ENCODE measurements at regions not wholly inside any gene's neighbourhood (a gene's known extent, or its start where the extent isn't known, plus 50 kb on each side); places are given as distances from the start of the nearest gene placed in this dataset.
"Not testable (repeated sequence)": the region's sequence is repeated elsewhere in the genome, so short reads cannot be mapped to it uniquely, and the experiment has no call there.

DNA sequence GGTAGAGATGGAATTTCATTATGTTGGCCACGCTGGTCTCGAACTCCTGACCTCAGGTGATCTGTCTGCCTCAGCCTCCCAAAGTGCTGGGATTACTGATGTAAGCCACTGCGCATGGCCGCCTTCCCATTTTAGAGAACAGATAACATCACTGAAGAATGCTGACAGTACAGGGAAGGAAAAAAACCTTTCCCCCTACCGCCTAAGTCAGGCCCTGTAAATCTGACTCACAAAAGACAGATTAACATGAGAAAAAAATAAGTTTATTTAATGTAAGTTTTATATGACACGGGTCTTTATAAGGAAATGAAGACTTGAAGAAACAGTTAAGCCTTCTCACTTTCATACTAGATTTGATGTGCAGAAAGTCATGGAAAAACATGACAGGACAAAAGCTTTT, 227.2 kb upstream of the ZNF608 start:
- Histone ChIP-seq H3K9me3 (no peaks in the 10 kb centered on the region), H3K27me3 (ENCODE audit: low read depth) (no peaks in the 10 kb centered on the region), H3K4me1 (peaks cover 20% of the 10 kb centered on the region), H3K36me3 (replicated peaks) (no peaks in the 10 kb centered on the region), H3K4me3 (no peak overlapping the region)
- peak; percentile 80 to 98 for DNase-seq (ENCODE audit: low spot score in 2 of 2)
- in situ Hi-C loops (cut with MboI; ENCODE audit: low sequenced_read_pairs): no loop called here

- Histone ChIP-seq H3K4me1 (peaks cover 40% of the 10 kb centered on the region), H3K36me3 (replicated peaks) (no peaks in the 10 kb centered on the region), H3K27me3 (ENCODE audit: low read depth) (no peaks in the 10 kb centered on the region), H3K4me3 (no peak overlapping the region), H3K9me3 (no peaks in the 10 kb centered on the region)
- DNase-seq (ENCODE audit: low spot score in 2 of 2): no peak
- in situ Hi-C loops (cut with MboI; ENCODE audit: low sequenced_read_pairs): no loop called here
Observed at GRCh38 chr5:124976086-124976485, 229.6 kb upstream of the ZNF608 start.

DNA sequence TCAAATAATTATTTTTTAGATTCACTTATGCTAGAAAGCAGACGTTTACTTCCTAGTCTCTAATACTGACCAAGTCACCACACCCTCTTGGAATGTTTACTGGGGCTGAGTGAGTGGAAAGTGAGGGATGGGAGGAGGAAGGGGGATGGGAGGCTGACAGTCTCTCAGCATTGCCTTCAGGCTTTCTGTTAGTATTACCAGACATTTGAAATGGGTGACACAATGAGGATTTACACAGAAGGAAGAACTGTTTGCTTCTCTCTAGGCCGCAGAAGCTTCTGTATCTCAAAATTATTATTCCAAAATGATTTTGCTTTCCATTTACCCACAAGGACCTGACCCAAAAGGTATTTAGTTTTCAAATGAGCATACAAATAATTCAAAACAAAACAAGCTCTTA, 232.8 kb upstream of the ZNF608 start:
- in situ Hi-C loops (cut with MboI; ENCODE audit: low sequenced_read_pairs): no loop called here
- H3K9me3 ChIP-seq: no peaks in the 10 kb centered on the region
- peaks cover 27% of the 10 kb centered on the region for H3K4me1 ChIP-seq
- H3K36me3 ChIP-seq (replicated peaks): no peaks in the 10 kb centered on the region
- H3K27me3 ChIP-seq (ENCODE audit: low read depth): no peaks in the 10 kb centered on the region; the same call in 1 of the 2 replicates
- no peak overlapping the region for H3K4me3 ChIP-seq
- DNase-seq (ENCODE audit: low spot score in 2 of 2): peak; percentile 64 to 68

- peak; percentile 89 to 96 for DNase-seq (ENCODE audit: low spot score in 2 of 2)
- Histone ChIP-seq H3K4me1 (peaks cover 26% of the 10 kb centered on the region), H3K4me3 (no peak overlapping the region)
Observed at GRCh38 chr5:124980163-124980941, 233.9 kb upstream of the ZNF608 start.

GRCh38 chr5:124981901-124982300, 235.5 kb upstream of the ZNF608 start:
- DNase-seq (ENCODE audit: low spot score in 2 of 2): no peak
- Histone ChIP-seq H3K4me3 (no peak overlapping the region), H3K27me3 (ENCODE audit: low read depth) (no peaks in the 10 kb centered on the region; the same call in 1 of the 2 replicates), H3K9me3 (no peaks in the 10 kb centered on the region), H3K4me1 (peaks cover 26% of the 10 kb centered on the region), H3K36me3 (replicated peaks) (no peaks in the 10 kb centered on the region)
- in situ Hi-C loops (cut with MboI; ENCODE audit: low sequenced_read_pairs): no loop called here

More at GRCh38 chr5:124980163-124980941, 233.9 kb upstream of the ZNF608 start:
- H3K36me3 ChIP-seq (replicated peaks): no peaks in the 10 kb centered on the region
- in situ Hi-C loops (cut with MboI; ENCODE audit: low sequenced_read_pairs): no loop called here
- no peaks in the 10 kb centered on the region for H3K9me3 ChIP-seq
- H3K27me3 ChIP-seq (ENCODE audit: low read depth): no peaks in the 10 kb centered on the region; the same call in 1 of the 2 replicates

- no peaks in the 10 kb centered on the region for H3K36me3 ChIP-seq (replicated peaks)
- no peaks in the 10 kb centered on the region for H3K9me3 ChIP-seq
- no peak overlapping the region for H3K4me3 ChIP-seq
- no peaks in the 10 kb centered on the region; the same call in 1 of the 2 replicates for H3K27me3 ChIP-seq (ENCODE audit: low read depth)
- in situ Hi-C loops (cut with MboI; ENCODE audit: low sequenced_read_pairs): no loop called here
- no peak for DNase-seq (ENCODE audit: low spot score in 2 of 2)
- peaks cover 4% of the 10 kb centered on the region for H3K4me1 ChIP-seq
Observed at GRCh38 chr5:124986170-124986569, 239.7 kb upstream of the ZNF608 start.

GRCh38 chr5:124986667-124987066, 240.2 kb upstream of the ZNF608 start:
- Histone ChIP-seq H3K36me3 (replicated peaks) (no peaks in the 10 kb centered on the region), H3K4me1 (peaks cover 2% of the 10 kb centered on the region), H3K27me3 (ENCODE audit: low read depth) (no peaks in the 10 kb centered on the region; the same call in 1 of the 2 replicates), H3K4me3 (no peak overlapping the region), H3K9me3 (no peaks in the 10 kb centered on the region)
- DNase-seq (ENCODE audit: low spot score in 2 of 2): no peak
- in situ Hi-C loops (cut with MboI; ENCODE audit: low sequenced_read_pairs): no loop called here

- H3K36me3 ChIP-seq (replicated peaks); H3K9me3 ChIP-seq; H3K4me3 ChIP-seq; DNase-seq (ENCODE audit: low spot score in 2 of 2); in situ Hi-C loops (cut with MboI; ENCODE audit: low sequenced_read_pairs); H3K4me1 ChIP-seq; H3K27me3 ChIP-seq (ENCODE audit: low read depth): not testable (repeated sequence)
Observed at GRCh38 chr5:124987786-124988185, 241.3 kb upstream of the ZNF608 start.

GRCh38 chr5:124990723-124991122, 244.3 kb upstream of the ZNF608 start:
- H3K9me3 ChIP-seq: no peaks in the 10 kb centered on the region
- peaks cover 9% of the 10 kb centered on the region for H3K4me1 ChIP-seq
- no peaks in the 10 kb centered on the region for H3K36me3 ChIP-seq (replicated peaks)
- no peak for DNase-seq (ENCODE audit: low spot score in 2 of 2)
- H3K4me3 ChIP-seq: no peak overlapping the region
- no peaks in the 10 kb centered on the region for H3K27me3 ChIP-seq (ENCODE audit: low read depth)
- in situ Hi-C loops (cut with MboI; ENCODE audit: low sequenced_read_pairs): no loop called here

DNA sequence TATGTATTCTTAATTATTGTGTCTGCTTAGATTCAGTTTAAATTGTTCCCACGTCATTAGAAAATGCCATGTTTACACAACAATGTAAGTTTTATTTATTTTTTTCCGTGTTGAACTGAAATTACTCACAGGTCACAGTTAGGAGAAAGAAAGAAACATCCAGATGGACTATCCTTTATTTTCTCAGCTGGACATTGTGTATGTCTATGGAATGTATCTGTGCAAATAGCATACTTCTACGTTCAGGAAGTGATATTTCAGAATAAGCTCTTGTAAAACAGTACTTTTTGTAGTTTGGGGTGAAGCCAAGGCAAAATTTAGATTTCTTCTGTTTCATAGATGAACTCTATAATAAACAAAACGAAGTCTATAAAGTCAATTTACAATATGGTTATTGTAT, 249.0 kb upstream of the ZNF608 start:
- no peak for DNase-seq (ENCODE audit: low spot score in 2 of 2)
- Histone ChIP-seq H3K4me3 (no peak overlapping the region), H3K4me1 (peaks cover 29% of the 10 kb centered on the region), H3K27me3 (ENCODE audit: low read depth) (no peaks in the 10 kb centered on the region), H3K36me3 (replicated peaks) (no peaks in the 10 kb centered on the region), H3K9me3 (no peaks in the 10 kb centered on the region)
- in situ Hi-C loops (cut with MboI; ENCODE audit: low sequenced_read_pairs): no loop called here

DNA sequence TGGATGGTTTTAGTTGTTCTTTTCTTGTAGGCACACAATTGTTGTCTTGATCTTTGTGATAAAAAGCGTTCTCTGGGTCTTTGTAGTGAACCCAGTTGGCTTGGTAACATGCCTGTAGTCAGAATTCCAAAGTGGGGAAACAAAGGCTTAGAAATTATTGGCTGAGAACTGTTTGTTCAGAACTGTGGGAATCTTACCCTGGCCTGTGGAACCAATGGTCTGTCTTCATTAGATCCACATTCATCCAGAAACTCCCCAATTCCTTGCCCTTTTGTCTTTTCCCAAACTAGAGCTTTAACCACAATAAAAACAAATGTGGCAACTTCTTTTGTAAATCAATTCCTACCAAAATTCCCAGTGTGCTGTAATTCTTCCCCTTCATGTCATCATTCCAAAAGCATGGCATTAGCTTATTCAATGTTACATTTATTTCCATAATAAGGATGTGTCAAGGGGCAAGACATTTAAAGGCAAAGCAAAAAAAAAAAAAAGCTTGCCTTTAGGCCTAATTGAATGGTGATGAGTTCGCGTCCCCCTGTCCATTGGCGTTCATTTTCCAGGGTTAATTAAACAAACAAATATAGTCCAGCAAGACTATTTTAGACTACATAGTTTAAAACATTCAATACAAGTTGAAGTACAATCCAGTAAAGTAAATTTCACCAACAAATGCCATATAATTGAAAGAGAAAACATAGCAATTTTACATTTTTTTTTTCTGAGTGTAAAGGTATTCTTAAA, 249.8 kb upstream of the ZNF608 start:
- Histone ChIP-seq H3K36me3 (replicated peaks) (no peaks in the 10 kb centered on the region), H3K27me3 (ENCODE audit: low read depth) (no peaks in the 10 kb centered on the region), H3K4me1 (peaks cover 29% of the 10 kb centered on the region), H3K4me3 (no peak overlapping the region), H3K9me3 (no peaks in the 10 kb centered on the region)
- DNase-seq (ENCODE audit: low spot score in 2 of 2): peak; percentile 54 to 84
- in situ Hi-C loops (cut with MboI; ENCODE audit: low sequenced_read_pairs): no loop called here

GRCh38 chr5:124996764-124997077, 250.3 kb upstream of the ZNF608 start:
- peak; percentile 45 to 94 for DNase-seq (ENCODE audit: low spot score in 2 of 2)

DNA sequence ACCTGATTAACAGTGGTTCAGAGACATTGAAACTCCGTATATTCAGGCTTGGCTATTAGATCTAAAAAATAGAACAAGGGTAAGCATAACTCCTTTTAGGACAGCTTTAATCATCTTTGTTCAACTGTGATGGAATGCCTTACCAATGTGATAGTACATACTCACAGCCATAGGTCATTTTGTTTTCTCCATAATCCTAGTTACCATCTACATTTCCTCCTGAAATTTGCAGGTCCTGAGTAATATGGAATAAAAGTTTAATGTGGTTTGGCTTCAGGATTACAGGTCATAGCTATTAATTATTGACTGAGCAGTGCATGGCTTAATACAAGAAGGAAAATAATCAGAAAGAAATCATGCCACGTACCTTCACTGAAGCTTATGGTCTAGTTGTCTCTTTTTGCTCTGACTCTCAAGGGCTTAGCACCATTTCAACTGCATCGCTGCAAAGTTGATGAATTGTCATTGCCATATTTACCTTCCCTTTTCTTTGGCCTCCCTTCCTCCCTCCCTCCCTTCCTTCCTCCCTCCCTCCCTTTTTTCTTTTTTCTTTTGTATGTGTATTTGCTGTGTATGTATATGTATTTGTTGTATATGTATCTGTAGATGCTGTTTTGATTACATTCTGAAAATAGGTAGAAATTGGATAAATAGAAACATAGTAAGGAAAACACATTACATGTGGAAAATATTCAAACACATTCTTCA, 250.9 kb upstream of the ZNF608 start:
- Histone ChIP-seq H3K4me1 (peaks cover 29% of the 10 kb centered on the region), H3K36me3 (replicated peaks) (no peaks in the 10 kb centered on the region), H3K27me3 (ENCODE audit: low read depth) (no peaks in the 10 kb centered on the region), H3K9me3 (no peaks in the 10 kb centered on the region), H3K4me3 (no peak overlapping the region)
- in situ Hi-C loops (cut with MboI; ENCODE audit: low sequenced_read_pairs): no loop called here
- no peak for DNase-seq (ENCODE audit: low spot score in 2 of 2)

More at GRCh38 chr5:124996764-124997077, 250.3 kb upstream of the ZNF608 start:
- Histone ChIP-seq H3K4me1 (peaks cover 29% of the 10 kb centered on the region), H3K4me3 (no peak overlapping the region), H3K9me3 (no peaks in the 10 kb centered on the region), H3K36me3 (replicated peaks) (no peaks in the 10 kb centered on the region), H3K27me3 (ENCODE audit: low read depth) (no peaks in the 10 kb centered on the region)
- in situ Hi-C loops (cut with MboI; ENCODE audit: low sequenced_read_pairs): no loop called here

DNA sequence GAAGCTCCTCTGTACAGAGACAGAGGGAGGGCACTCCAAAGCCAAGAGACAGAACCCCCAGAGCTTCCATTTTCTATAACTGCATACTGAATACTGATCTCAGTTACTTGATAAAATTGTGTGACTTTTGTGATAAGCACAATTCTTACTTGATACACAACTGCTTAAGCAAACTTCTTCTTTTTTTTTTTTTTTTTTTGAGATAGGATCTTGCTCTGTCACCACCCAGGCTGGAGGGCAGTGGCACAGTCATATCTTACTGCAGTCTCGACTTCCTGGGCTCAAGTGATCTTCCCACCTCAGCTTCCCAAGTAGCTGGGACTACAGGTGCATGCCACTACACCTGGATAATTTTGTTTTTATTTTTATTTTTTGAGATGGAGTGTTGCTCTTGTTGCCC, 252.1 kb upstream of the ZNF608 start:
- no peaks in the 10 kb centered on the region for H3K36me3 ChIP-seq (replicated peaks)
- no peak for DNase-seq (ENCODE audit: low spot score in 2 of 2)
- H3K4me1 ChIP-seq: peaks cover 29% of the 10 kb centered on the region
- in situ Hi-C loops (cut with MboI; ENCODE audit: low sequenced_read_pairs): no loop called here
- no peaks in the 10 kb centered on the region for H3K9me3 ChIP-seq
- H3K27me3 ChIP-seq (ENCODE audit: low read depth): no peaks in the 10 kb centered on the region
- H3K4me3 ChIP-seq: no peak overlapping the region

Measured in HAP-1 (cell line).